Omental fat pad (tissue), 3 donors: ENCODE measurements at regions not wholly inside any gene's neighbourhood (a gene's known extent, or its start where the extent isn't known, plus 50 kb on each side); places are given as distances from the start of the nearest gene placed in this dataset.

Source experiments
- ATAC-seq: fragments of 150-250 bp; one replicate; pipeline ENCODE4 v1.9.1; 2016; ENCODE audit warnings: mild to moderate bottlenecking, moderate library complexity; ENCODE audit not compliant: low FRiP score
- DNase-seq: peaks from one replicate; pipeline ENCODE4 v3.0.0-alpha.2; 2019; ENCODE audit warnings: low spot score
- TF ChIP-seq, protein P1 (sequence below), 3 donors: fragments of 450-650 bp; IDR thresholded peaks; one replicate each; pipeline ENCODE4 v1.5.1; 2016 to 2017; ENCODE audit warnings: antibody characterized with exemption in 3 of 3, mild to moderate bottlenecking in 3 of 3, moderate library complexity in 2 of 3

DNA sequence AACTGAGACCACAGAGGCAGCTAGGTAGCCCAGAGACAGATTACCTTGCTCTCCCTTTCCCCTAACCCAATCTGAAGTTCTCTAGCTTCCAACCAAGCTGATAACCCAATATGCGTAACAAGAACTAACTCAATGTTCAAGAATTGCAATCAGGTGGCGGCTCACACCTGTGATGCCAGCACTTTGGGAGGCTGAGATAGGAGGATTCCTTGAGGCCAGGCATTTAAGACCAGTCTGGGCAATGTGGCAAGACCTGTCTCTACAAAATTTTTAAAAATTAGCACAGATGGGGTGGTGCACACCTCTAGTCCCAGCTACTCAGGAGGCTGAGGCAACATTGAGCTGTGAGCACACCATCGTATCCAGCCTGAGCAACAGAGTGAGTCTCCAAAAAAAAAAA is 86.7 kb upstream of the IPO5 start:
- ATAC-seq, result no peak
- TF ChIP-seq, protein P1, sequence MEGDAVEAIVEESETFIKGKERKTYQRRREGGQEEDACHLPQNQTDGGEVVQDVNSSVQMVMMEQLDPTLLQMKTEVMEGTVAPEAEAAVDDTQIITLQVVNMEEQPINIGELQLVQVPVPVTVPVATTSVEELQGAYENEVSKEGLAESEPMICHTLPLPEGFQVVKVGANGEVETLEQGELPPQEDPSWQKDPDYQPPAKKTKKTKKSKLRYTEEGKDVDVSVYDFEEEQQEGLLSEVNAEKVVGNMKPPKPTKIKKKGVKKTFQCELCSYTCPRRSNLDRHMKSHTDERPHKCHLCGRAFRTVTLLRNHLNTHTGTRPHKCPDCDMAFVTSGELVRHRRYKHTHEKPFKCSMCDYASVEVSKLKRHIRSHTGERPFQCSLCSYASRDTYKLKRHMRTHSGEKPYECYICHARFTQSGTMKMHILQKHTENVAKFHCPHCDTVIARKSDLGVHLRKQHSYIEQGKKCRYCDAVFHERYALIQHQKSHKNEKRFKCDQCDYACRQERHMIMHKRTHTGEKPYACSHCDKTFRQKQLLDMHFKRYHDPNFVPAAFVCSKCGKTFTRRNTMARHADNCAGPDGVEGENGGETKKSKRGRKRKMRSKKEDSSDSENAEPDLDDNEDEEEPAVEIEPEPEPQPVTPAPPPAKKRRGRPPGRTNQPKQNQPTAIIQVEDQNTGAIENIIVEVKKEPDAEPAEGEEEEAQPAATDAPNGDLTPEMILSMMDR (IDR thresholded peaks at IDR 0.05), result no peak
- no peak for DNase-seq

DNA sequence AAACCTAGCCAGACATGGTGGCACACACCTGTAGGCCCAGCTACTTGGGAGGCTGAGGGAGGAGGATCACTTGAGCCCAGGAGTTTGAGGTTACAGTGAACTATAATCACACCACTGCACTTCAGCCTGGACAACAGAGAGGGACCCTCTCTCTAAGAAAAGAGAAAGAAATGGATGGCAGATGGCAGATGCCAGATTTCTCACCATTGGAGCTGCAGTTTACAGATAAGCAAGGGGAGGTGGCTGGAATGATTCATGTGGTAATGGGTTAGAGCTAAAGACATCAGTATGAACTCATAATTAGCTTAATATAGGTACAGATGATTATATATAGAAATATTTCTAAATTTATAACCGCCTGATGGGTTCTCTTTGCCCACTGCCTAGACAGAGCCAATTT is 80.1 kb upstream of the IPO5 start:
- TF ChIP-seq, protein P1 (IDR thresholded peaks at IDR 0.05), result no peak
- DNase-seq (no peak), ATAC-seq (no peak)

DNA sequence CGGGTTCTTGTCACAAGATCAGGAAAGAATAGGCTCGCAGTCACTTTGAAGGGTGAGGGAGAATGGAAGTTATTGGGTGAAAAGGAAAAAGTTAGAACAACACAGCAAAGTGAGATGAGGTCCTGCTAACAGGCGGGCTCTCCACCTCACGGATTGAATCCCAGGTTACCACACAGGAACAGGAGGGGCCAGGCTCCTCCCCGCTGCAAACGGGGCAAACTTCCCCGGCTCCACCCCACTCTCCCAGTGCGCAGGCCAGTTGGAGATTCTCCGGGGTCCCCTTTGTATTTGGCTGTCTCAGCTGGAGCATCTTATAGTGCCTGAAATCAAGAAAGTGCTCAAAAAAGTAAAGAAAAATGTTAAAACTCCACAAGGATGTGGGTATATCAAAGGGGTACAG is 78.3 kb upstream of the IPO5 start:
- TF ChIP-seq, protein P1 (IDR thresholded peaks at IDR 0.05), result no peak
- DNase-seq (no peak), ATAC-seq (no peak)

DNA sequence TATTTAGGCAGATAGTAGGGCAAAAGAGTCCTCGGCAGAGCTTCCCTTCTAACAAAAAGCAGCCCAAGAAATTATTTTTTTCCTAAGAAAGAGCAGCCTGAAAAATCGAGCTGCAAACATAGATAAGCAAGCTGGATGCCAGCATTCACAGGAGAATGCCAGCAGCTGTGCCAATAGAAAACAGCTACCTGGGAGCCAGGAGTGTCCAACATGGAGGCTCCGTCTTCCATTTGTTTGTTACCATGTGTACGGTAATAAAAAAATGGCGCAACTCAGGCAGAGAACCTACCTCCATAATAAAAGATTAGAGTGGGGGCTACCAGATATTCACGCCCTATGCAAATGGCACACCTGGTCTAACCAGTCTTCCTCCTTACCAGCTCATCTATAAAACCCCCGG is 77.6 kb upstream of the IPO5 start:
- DNase-seq (no peak), ATAC-seq (no peak)
- TF ChIP-seq, protein P1 (IDR thresholded peaks at IDR 0.05), result no peak

DNA sequence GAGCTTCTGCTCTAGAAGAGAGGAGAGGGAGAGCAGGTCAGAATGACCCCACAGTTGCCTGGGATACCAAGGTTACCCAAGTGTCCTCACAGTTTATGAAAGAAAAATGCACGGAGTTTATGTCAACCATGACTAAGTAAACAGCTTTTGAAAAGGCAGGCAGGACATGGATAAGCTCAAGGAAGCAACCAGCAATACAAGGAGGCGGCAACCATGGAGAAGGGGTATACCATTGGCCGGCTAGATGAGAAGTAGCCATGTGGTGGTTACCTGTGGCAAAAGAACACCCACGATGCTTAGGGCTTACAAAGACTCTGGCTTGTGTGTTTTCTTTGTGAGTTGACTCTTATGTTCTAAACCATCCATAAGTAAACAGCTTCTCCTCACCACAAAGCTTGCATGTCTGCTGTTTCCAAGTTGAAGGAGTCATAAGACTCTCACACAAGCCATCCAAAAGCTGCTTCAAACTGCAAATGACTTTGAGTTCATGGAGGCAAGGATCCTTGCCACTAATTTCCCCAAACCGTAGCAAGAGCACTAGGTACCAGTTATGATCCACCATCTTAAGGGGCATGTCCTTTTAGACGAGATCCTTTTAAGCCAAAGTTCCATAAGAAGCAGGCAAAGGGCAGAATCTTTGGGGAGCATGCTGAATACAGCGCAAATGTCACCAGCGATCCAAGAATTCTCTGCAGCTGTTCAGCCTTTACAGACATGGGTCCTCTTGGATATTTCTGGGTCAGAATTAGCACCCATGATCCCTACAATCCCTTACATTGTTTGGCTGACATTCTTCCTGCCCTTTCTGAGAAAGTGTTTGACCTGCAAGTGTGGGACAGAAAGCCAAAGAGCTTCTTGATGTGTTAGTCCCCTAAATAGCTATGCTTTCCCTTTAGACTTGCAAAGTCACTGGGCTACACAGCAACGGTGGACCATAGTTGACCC is 74.8 kb upstream of the IPO5 start:
- TF ChIP-seq, protein P1 (IDR thresholded peaks at IDR 0.05), result no peak
- ATAC-seq (no peak), DNase-seq (no peak)

DNA sequence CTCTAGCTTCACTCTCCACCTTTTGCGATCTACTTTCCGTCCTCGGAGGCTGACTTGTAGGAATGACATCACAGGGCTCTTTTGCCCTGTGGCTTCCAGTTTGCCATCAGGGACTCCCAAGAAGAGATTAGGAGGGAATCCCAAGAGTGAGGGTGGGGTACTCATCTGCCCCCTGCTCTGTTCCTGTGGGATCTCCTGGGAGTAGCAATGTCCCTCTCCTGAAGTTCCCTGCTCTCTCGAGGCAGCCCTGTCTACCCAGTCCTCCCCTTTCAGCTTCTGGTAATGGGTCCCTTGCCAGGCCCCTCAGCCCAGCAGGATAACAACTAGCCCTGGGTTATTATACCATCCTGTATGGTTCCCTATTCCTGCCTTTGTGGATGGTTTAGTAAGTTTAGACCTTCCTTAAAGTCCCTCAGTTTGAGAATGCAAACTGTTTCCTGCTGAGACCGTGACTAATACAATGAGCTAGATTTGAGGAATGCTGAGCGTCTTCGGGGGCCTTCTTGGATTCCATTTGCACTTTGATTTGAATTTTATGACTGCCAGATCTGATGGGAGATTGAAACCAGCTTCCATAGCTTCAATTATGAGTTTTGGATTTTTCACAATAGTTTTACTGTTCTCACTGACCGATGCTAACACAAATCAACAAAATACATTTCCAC is 73.7 kb upstream of the IPO5 start:
- DNase-seq (no peak), ATAC-seq (no peak)
- TF ChIP-seq, protein P1 (IDR thresholded peaks at IDR 0.05), result no peak
